ENCODE measurements at regions not wholly inside any gene's neighbourhood (a gene's known extent, or its start where the extent isn't known, plus 50 kb on each side); places are given as distances from the start of the nearest gene placed in this dataset.
"Not testable (repeated sequence)": the region's sequence is repeated elsewhere in the genome, so short reads cannot be mapped to it uniquely, and the experiment has no call there.

GRCh38 chr13:34174671-34175145, 356.8 kb downstream of the RFC3 start:
- DNase-seq = no peak

- DNase-seq = no peak
Measured at GRCh38 chr13:34175551-34175950, 357.6 kb downstream of the RFC3 start.

DNA sequence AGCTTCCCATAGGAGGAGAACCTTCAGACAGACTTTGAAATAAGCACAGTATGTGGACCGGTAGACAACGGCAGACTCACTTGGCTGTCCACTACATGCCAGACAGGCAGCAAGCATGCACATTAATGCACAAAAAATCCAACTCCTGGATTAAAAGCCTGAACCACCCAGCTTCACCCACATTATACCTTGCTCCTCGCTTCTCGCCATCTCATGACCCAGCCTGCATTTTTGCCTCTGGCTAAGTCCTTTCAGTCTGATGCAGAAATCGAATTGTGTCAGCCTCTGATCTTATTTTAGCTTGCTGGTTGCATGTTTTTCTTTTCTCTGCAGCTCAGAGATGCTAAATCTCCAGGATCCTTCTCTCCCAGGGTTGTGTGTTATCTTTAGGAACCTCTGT, 358.7 kb downstream of the RFC3 start:
- DNase-seq = no peak

- no peak for DNase-seq
Measured at GRCh38 chr13:34179481-34179880, 361.5 kb downstream of the RFC3 start.

DNA sequence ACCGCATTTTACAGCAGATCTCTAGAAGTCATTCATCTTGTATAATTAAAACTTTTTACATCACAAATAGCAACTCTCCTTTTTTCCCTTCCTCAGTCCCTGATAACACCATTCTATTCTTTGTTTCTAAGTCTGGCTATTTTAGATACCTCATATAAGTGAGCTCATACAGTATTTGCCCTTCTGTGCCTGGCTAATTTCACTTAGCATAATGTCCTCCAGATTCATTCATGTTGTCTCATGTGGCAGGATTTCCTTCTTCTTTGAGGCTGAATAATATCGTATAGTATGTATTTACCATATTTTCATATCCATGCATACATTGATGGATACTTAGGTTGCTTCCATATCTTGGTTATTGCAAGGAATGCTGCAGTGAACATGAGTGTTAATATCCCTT, 362.0 kb downstream of the RFC3 start:
- DNase-seq = no peak

- not testable (repeated sequence) for DNase-seq
Measured at GRCh38 chr13:34181256-34181655, 363.3 kb downstream of the RFC3 start.

DNA sequence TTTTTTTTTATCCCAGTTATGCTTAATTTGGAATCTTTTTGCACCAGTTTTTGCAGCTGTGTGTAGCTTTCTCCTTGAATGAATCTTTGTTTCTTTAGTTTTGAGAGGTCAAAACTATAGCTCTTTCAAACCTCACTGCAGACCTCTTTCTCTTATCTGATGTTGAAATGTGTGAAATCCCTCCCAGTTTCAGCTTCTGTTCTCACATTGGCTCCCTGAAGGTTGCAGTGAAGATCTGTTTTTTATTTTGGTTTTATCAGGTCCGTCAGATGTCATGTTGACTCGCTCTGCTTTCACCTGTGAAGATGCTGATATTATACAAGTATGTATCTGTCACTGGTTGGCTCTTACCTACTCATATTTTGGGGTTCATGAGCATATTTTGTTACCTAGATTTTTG, 372.0 kb downstream of the RFC3 start:
- DNase-seq = no peak

DNA sequence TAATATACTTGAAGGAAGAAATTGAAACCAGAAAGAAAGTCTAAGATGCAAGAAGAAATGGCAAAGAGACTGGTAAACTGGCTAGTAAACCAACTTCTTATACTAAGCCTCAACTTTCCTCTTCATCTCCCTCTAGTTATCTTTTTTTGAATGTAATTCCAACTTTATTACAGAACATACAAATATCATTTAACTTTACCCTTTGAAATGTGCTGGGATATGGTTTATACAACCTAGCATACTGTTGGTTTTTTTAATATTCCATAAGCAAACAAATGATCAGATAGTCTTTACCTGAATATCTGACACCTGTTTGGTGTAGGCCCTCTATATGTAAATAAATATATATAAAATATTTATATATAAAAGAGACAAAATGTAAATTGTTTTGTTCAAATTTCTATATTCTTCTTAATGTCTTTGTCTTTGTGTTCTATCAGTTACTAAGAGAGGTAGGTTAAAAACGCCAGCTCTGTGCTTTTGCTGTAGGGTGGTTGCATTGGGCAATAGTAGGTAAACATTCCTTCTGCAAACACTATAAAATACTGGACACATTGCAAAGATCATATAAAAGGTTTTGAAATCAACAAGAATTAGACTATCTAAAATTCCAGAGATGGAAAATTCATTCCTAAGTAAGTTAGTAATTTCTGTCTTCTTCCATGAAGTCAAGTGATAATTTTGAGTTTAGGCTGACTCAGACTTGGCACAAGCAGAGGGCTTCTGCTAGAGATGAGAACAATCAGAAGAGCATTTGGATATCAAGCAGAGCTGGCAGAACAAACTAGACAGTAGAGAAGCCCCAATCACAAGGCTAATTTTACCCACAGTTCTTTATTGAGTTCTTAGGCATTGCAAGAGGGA, 383.3 kb downstream of the RFC3 start:
- no peak for DNase-seq

DNA sequence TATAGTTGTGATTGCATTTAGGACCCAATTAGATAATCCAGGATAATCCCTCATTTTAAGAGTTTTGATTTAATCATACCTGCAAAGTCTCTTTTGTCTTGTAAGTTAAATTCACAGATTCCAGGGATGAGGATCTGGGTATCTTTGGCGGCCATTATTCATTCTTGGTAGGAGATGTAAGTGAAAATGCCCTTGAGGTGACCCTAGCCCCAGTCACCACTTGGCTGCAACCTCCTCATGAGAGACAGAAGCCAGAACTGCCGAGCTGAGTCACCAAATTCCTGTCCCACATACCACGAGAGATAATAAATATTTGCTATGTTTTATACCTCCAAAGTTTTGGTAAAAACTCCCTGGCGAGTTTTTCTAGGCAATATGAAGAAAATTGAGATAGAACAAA, 389.4 kb downstream of the RFC3 start:
- DNase-seq = no peak

- no peak for DNase-seq
Measured at GRCh38 chr13:34207872-34208271, 389.9 kb downstream of the RFC3 start.

GRCh38 chr13:34208336-34208735, 390.4 kb downstream of the RFC3 start:
- no peak for DNase-seq

DNA sequence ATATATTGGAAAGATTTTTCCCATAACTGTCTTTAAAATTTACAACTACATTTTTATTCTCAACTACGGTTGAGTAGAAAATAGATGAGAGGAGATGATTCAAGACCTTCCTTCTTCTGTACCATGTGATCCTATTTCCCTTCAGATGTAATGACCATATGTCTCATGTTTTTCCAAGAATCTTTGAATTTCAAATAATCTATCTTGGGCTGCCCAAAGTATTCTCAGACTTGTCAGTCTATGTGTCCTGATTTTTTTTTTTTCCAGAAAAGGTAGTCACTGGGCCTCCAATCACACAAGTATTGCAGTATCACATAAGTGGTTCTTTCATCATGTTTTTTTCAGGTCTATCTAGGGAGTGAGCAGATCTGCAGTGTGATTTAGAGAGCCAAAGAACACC, 392.4 kb downstream of the RFC3 start:
- DNase-seq = no peak

GRCh38 chr13:34214686-34215085, 396.7 kb downstream of the RFC3 start:
- no peak for DNase-seq

- no peak for DNase-seq
Measured at GRCh38 chr13:34216256-34216655, 398.3 kb downstream of the RFC3 start.

DNA sequence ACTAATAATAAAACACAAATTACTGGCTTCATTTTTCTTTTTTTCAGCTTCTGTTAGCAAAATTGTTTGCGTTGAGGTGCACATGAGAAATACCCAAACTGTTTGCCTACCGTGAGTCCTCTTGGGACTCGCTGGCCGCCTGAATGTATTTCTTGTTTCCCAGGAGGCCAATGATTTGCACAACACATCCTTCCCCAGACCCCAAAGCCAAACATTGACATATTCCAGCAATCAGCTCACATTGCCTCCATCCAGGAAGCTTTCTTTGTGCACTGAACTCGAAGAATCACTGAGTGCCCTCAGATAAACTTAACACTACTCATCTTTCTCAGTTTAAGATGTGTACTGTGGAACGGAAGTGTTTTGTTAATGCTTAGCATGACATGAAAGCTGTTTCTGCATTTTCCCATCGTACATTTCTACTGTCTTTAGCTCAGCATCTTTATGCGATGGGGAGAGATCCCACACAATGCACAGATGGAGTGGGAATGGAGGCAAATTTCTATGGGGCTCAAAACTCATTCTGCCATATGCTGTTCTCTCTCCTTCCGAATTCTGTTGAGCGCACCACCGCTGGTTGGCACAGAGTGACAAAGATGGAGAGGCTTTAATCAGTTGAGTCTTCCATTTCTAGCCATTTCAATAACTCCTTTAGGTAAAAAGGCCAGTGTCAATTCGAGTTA, 399.5 kb downstream of the RFC3 start:
- DNase-seq = no peak

- no peak for DNase-seq
Measured at GRCh38 chr13:34223984-34224383, 406.0 kb downstream of the RFC3 start.

DNA sequence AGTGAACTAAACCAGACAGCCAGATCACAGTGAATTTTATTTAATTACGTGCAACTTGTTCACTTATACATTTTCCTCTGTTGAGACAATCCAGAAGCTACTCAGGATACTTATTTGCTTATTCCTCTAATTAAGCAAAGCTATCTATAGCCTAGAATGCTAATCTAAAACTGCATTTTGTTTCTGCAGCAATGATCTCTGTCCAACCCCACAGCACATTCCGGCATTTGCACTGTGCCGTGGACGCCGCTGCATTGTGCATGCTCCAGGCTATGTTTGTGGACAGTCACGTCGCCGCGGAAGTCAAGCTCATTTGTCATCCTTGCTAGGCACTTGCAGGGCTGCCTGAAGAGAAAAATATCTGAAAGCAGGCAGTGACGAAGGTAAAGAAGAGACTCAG, 406.9 kb downstream of the RFC3 start:
- DNase-seq = no peak

DNA sequence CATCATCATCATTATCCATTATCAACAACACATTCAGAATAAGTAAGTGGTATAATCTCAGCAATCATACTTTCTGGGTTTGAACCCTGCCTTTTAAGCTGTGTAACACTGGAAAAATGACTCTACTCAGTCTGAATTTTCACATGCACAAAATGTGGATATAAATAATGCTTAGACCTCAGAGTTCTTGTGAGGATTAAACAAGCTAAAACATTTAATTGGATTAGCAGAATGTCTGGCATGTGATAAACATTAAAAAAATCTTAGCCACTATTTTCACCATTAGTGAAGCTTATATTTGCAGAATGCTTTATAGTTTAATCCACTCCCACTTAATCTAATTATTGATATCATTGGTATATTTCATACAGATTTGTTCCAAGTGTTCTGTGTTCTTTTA, 412.3 kb downstream of the RFC3 start:
- no peak for DNase-seq

- no peak for DNase-seq
Measured at GRCh38 chr13:34241332-34241731, 423.4 kb downstream of the RFC3 start.

DNA sequence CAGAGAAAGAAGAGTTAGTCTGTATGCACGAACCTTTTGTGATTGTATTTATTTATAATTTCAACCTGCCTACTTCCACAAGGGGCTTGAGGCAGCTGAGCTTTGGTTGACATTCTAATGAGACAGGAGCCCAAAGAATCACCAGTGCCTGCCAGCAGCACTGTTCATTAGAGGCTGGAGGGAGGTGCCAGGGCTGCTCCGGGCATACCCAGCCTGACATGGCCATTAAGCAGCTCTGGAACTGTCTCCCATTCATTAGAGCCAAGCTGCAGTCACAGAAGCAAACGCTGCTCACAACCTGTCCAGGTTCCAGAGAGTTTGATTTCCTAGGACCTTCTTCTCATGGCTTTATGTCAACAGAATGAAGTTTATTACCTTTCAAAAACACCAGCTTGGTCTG, 425.5 kb downstream of the RFC3 start:
- no peak for DNase-seq

DNA sequence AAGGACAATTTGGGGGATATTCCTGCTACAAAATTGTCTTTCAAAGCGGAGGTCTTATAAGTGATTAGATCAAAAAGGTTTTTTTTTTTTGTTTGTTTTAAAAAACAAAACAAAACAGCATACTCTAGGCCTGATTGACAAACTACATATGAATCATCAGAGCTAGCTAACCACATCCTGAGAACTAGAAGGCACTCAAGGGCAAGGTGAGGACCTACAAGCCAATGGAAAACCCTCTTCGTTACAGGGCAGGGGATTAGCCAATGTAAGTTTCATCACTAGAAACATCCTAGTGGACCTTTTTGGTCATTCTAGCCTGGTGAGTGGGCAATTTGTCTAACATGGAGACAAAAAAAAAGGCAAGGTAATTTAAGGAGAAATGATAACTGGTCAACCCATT, 428.6 kb downstream of the RFC3 start:
- no peak for DNase-seq

DNA sequence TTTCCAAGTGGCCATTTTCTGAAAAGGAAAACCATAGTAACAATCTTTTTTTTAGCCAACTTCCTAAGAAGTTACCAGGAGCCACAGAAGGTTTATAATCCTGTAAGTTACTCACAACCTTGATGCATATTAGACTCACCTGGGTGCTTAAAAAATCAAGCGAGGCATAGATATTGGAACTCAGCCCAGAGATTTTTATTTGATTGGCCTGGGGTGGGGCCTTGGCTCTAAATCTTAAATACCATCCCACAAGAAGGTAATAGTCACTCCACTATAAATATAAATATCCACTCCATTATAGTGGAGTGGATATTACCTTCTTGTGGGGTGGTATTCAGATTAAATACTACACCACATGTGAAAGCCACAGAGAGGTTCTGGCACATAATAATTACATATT, 429.6 kb downstream of the RFC3 start:
- DNase-seq = no peak

DNA sequence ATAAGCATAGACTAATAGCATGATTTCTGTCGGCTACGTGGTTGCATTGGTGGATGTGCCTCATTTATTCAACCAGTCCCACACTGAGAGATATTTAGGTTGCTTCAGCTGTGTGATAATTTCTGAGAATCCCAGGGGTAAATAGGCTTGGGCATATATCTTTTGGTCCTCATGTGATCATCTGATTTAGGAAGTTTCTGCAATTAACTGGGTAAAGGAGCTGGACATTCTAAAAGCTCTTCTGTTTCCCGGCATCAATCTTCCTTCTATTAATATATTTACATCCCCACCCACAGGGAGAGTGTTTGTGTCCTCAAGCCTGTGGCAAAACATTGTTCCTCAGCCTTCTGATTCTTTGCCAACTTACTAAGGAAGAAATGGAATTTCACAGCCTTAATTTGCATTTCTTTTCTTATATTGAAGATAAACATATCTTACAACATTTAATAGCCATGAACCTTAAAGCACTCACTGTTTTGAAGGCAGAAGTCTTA, 431.6 kb downstream of the RFC3 start:
- DNase-seq = no peak

GRCh38 chr13:34250151-34250670, 432.3 kb downstream of the RFC3 start:
- no peak for DNase-seq

Measured in cerebellar nuclear complex (tissue), 1 donor.